Upper lobe of left lung (tissue), 6 donors: ENCODE measurements at regions not wholly inside any gene's neighbourhood (a gene's known extent, or its start where the extent isn't known, plus 50 kb on each side); places are given as distances from the start of the nearest gene placed in this dataset.

ENCODE experiments used
- ATAC-seq, 2 donors: fragments of 200-7000 bp; cut with Tn5 transposase; one replicate each; pipeline ENCODE4 v1.9.1; 2022; ENCODE audit warnings: mild to moderate bottlenecking in 2 of 2, moderate library complexity in 2 of 2; ENCODE audit not compliant: low FRiP score in 2 of 2
- DNase-seq, 2 donors: peaks; one replicate each; pipeline ENCODE4 v3.0.0-alpha.2; 2019 to 2020
- H3K27ac ChIP-seq, 4 donors: fragments of 200-600 bp; sonication (generic); one replicate each; pipeline ENCODE4 v1.5.1; 2016 to 2019
- H3K27me3 ChIP-seq, 4 donors: fragments of 200-600 bp; sonication (generic); one replicate each; pipeline ENCODE4 v1.5.1; 2017 to 2019
- H3K36me3 ChIP-seq, 4 donors: fragments of 200-600 bp; sonication (generic); one replicate each; pipeline ENCODE4 v1.5.1; 2016 to 2019
- H3K4me1 ChIP-seq, 4 donors: fragments of 200-600 bp; sonication (generic); one replicate each; pipeline ENCODE4 v1.5.1; 2018 to 2019
- H3K4me3 ChIP-seq, 4 donors: fragments of 200-600 bp; sonication (generic); one replicate each; pipeline ENCODE4 v1.5.1; 2017 to 2019; ENCODE audit warnings: mild to moderate bottlenecking in 2 of 4, moderate library complexity in 1 of 4
- H3K9me3 ChIP-seq, 4 donors: fragments of 200-600 bp; sonication (generic); one replicate each; pipeline ENCODE4 v1.5.1; 2018 to 2019
- CTCF ChIP-seq, 6 experiments: fragments of 450-650 bp in 4 of 6; fragments of 200-600 bp in 2 of 6; sonication (generic) in 2 of 6; IDR thresholded peaks; one replicate each; pipeline ENCODE4 v1.5.1; 2016 to 2019; ENCODE audit warnings: antibody characterized with exemption in 6 of 6
- EP300 ChIP-seq, 4 donors: sonication (generic); formaldehyde crosslinking; IDR thresholded peaks; one replicate each; pipeline ENCODE4 v1.5.1; 2017; ENCODE audit warnings: antibody characterized with exemption in 4 of 4, control low read depth in 2 of 4
- POLR2A ChIP-seq, 4 donors: fragments of 450-650 bp; IDR thresholded peaks; one replicate each; pipeline ENCODE4 v1.5.1; 2016 to 2017; ENCODE audit warnings: antibody characterized with exemption in 4 of 4, mild to moderate bottlenecking in 2 of 4
- POLR2AphosphoS5 ChIP-seq, 2 donors: sonication (generic); formaldehyde crosslinking; IDR thresholded peaks; one replicate each; pipeline ENCODE4 v1.5.1; 2017; ENCODE audit warnings: antibody characterized with exemption in 2 of 2
- WGBS, 2 donors: methylation state at CpG; one replicate each; pipeline ENCODE4 v1.1.5; 2017 to 2018; 5-methylcytosine and 5-hydroxymethylcytosine counted together
- donor health status: DM: no; HTN: no; CAD: no; lungs with moderate emphysema.
- donor health status: DM: no; HTN: yes; CAD: no; lungs with severe emphysema.

- H3K4me3 ChIP-seq, result no peak overlapping the region
- TF ChIP-seq POLR2AphosphoS5 (IDR thresholded peaks at IDR 0.05), result no peak
- no peak for TF ChIP-seq CTCF (IDR thresholded peaks at IDR 0.05)
- no peak for TF ChIP-seq EP300 (IDR thresholded peaks at IDR 0.05)
- no peak for TF ChIP-seq POLR2A (IDR thresholded peaks at IDR 0.05)
- ATAC-seq (no peak), DNase-seq (no peak)
- no peaks in the 10 kb centered on the region for H3K36me3 ChIP-seq
- 72 to 79% methylated on average over 6 of the region's 6 CpGs for WGBS, 2 donors
- H3K27me3 ChIP-seq, result no peaks in the 10 kb centered on the region
- H3K9me3 ChIP-seq, result no peaks in the 10 kb centered on the region
- H3K27ac ChIP-seq, result no peak overlapping the region
- peaks cover 0 to 19% (median 9%) of the 10 kb centered on the region in 4 donors for H3K4me1 ChIP-seq
Observed at GRCh38 chr12:4121506-4122020, 152.0 kb upstream of the CCND2 start.

GRCh38 chr12:4120316-4120917 lies 153.1 kb upstream of the CCND2 start:
- Histone ChIP-seq H3K4me1 (peaks cover 0 to 23% (median 12%) of the 10 kb centered on the region in 4 donors), H3K27me3 (no peaks in the 10 kb centered on the region), H3K9me3 (no peaks in the 10 kb centered on the region), H3K4me3 (no peak overlapping the region), H3K36me3 (no peaks in the 10 kb centered on the region), H3K27ac (no peak overlapping the region)
- 41 to 62% methylated on average over 5 of the region's 5 CpGs for WGBS, 2 donors
- ATAC-seq, result no peak
- DNase-seq, result no peak
- TF ChIP-seq POLR2AphosphoS5 (IDR thresholded peaks at IDR 0.05) (no peak), POLR2A (IDR thresholded peaks at IDR 0.05) (no peak), CTCF (IDR thresholded peaks at IDR 0.05) (no peak), EP300 (IDR thresholded peaks at IDR 0.05) (no peak)

- DNase-seq (no peak), ATAC-seq (no peak)
- no peak for TF ChIP-seq EP300 (IDR thresholded peaks at IDR 0.05)
- TF ChIP-seq CTCF (IDR thresholded peaks at IDR 0.05), result no peak
- no peak for TF ChIP-seq POLR2AphosphoS5 (IDR thresholded peaks at IDR 0.05)
- no peak for TF ChIP-seq POLR2A (IDR thresholded peaks at IDR 0.05)
- Histone ChIP-seq H3K27me3 (no peaks in the 10 kb centered on the region), H3K9me3 (no peaks in the 10 kb centered on the region), H3K4me3 (no peak overlapping the region), H3K4me1 (peaks cover 0 to 23% (median 12%) of the 10 kb centered on the region in 4 donors), H3K36me3 (no peaks in the 10 kb centered on the region), H3K27ac (no peak overlapping the region)
- 70 to 88% methylated on average over 7 of the region's 7 CpGs for WGBS, 2 donors
Observed at GRCh38 chr12:4119157-4119761, 154.3 kb upstream of the CCND2 start.

- Histone ChIP-seq H3K4me3 (no peak overlapping the region), H3K36me3 (no peaks in the 10 kb centered on the region), H3K4me1 (peaks cover 0 to 23% (median 12%) of the 10 kb centered on the region in 4 donors), H3K27me3 (no peaks in the 10 kb centered on the region), H3K9me3 (no peaks in the 10 kb centered on the region), H3K27ac (no peak overlapping the region)
- TF ChIP-seq POLR2AphosphoS5 (IDR thresholded peaks at IDR 0.05), result no peak
- no peak for TF ChIP-seq EP300 (IDR thresholded peaks at IDR 0.05)
- no peak for TF ChIP-seq CTCF (IDR thresholded peaks at IDR 0.05)
- no peak for TF ChIP-seq POLR2A (IDR thresholded peaks at IDR 0.05)
- DNase-seq (no peak), ATAC-seq (peak; percentile 7 to 20)
- WGBS, 2 donors, result 56 to 73% methylated on average over 5 to 7 of the region's 7 CpGs
Observed at GRCh38 chr12:4118601-4119156, 154.9 kb upstream of the CCND2 start.
